ENCODE measurements at regions not wholly inside any gene's neighbourhood (a gene's known extent, or its start where the extent isn't known, plus 50 kb on each side); places are given as distances from the start of the nearest gene placed in this dataset.

GRCh38 chr6:99016355-99016754 is 68.6 kb upstream of the FBXL4 start:
- intact Hi-C loops (cut with DNase I; ENCODE audit: low total_unique reads): no loop called here
- DNase-seq: no peak
- Histone ChIP-seq H3K4me1 (no peaks in the 10 kb centered on the region), H3K27ac (no peak overlapping the region), H3K9me3 (no peaks in the 10 kb centered on the region), H3K36me3 (no peaks in the 10 kb centered on the region), H3K27me3 (no peaks in the 10 kb centered on the region), H3K4me3 (no peak overlapping the region)
- TF ChIP-seq CTCF (IDR thresholded peaks at IDR 0.05): no peak

GRCh38 chr6:99014061-99014460 is 66.3 kb upstream of the FBXL4 start:
- intact Hi-C loops (cut with DNase I; ENCODE audit: low total_unique reads): no loop called here
- Histone ChIP-seq H3K27ac (no peak overlapping the region), H3K36me3 (no peaks in the 10 kb centered on the region), H3K4me1 (no peaks in the 10 kb centered on the region), H3K4me3 (no peak overlapping the region), H3K9me3 (no peaks in the 10 kb centered on the region), H3K27me3 (no peaks in the 10 kb centered on the region)
- no peak for TF ChIP-seq CTCF (IDR thresholded peaks at IDR 0.05)
- DNase-seq: no peak

GRCh38 chr6:99013661-99014060 is 65.9 kb upstream of the FBXL4 start:
- DNase-seq: no peak
- no peak overlapping the region for H3K27ac ChIP-seq
- no peaks in the 10 kb centered on the region for H3K9me3 ChIP-seq
- H3K36me3 ChIP-seq: no peaks in the 10 kb centered on the region
- H3K4me3 ChIP-seq: no peak overlapping the region
- no peaks in the 10 kb centered on the region for H3K4me1 ChIP-seq
- intact Hi-C loops (cut with DNase I; ENCODE audit: low total_unique reads): no loop called here
- H3K27me3 ChIP-seq: no peaks in the 10 kb centered on the region
- no peak for TF ChIP-seq CTCF (IDR thresholded peaks at IDR 0.05)

GRCh38 chr6:99013145-99013544 is 65.4 kb upstream of the FBXL4 start:
- no peaks in the 10 kb centered on the region for H3K27me3 ChIP-seq
- no peak overlapping the region for H3K27ac ChIP-seq
- no peaks in the 10 kb centered on the region for H3K9me3 ChIP-seq
- H3K36me3 ChIP-seq: no peaks in the 10 kb centered on the region
- no peak overlapping the region for H3K4me3 ChIP-seq
- intact Hi-C loops (cut with DNase I; ENCODE audit: low total_unique reads): no loop called here
- no peak for TF ChIP-seq CTCF (IDR thresholded peaks at IDR 0.05)
- H3K4me1 ChIP-seq: no peaks in the 10 kb centered on the region
- no peak for DNase-seq

- intact Hi-C loops (cut with DNase I; ENCODE audit: low total_unique reads): no loop called here
- H3K27ac ChIP-seq: no peak overlapping the region
- no peaks in the 10 kb centered on the region for H3K27me3 ChIP-seq
- DNase-seq: no peak
- TF ChIP-seq CTCF (IDR thresholded peaks at IDR 0.05): no peak
- H3K4me1 ChIP-seq: no peaks in the 10 kb centered on the region
- no peak overlapping the region for H3K4me3 ChIP-seq
- no peaks in the 10 kb centered on the region for H3K36me3 ChIP-seq
- H3K9me3 ChIP-seq: no peaks in the 10 kb centered on the region
Observed at GRCh38 chr6:99011151-99011550, 63.4 kb upstream of the FBXL4 start.

- no peaks in the 10 kb centered on the region for H3K27me3 ChIP-seq
- DNase-seq: no peak
Observed at GRCh38 chr6:99002831-99003230, 55.1 kb upstream of the FBXL4 start.

More at GRCh38 chr6:99002831-99003230, 55.1 kb upstream of the FBXL4 start:
- H3K27ac ChIP-seq: no peak overlapping the region
- H3K4me3 ChIP-seq: no peak overlapping the region
- intact Hi-C loops (cut with DNase I; ENCODE audit: low total_unique reads): no loop called here
- no peak for TF ChIP-seq CTCF (IDR thresholded peaks at IDR 0.05)
- no peaks in the 10 kb centered on the region for H3K9me3 ChIP-seq
- H3K36me3 ChIP-seq: no peaks in the 10 kb centered on the region
- no peaks in the 10 kb centered on the region for H3K4me1 ChIP-seq

Measured in tibial artery (tissue), 4 donors.